ENCODE measurements at regions not wholly inside any gene's neighbourhood (a gene's known extent, or its start where the extent isn't known, plus 50 kb on each side); places are given as distances from the start of the nearest gene placed in this dataset.

- intact Hi-C loops (cut with micrococcal nuclease), result no loop called here
Measured at GRCh38 chr9:126117158-126117425, 209.5 kb upstream of the MVB12B start.

GRCh38 chr9:126117631-126118030 is 209.0 kb upstream of the MVB12B start:
- ChIA-PET RAD21 (ENCODE audit: low non-redundant PET in 1 of 2, low total read pairs in 2 of 2, uncharacterized antibody in 2 of 2, unreplicated experiment in 2 of 2) (no interaction called here), CTCF (no interaction called here), POLR2A (no interaction called here)
- Histone ChIP-seq H3K9me3 (ENCODE audit: control insufficient read depth in 1 of 2, insufficient read depth in 1 of 2, low read depth in 1 of 2, low read length in 2 of 2) (no peaks in the 10 kb centered on the region), H2AFZ (ENCODE audit: low read depth, low read length, poor library complexity, severe bottlenecking) (no peak overlapping the region), H3K36me3 (ENCODE audit: control insufficient read depth in 1 of 2, insufficient read depth in 2 of 2, low read length in 2 of 2) (no peaks in the 10 kb centered on the region), H3K9ac (ENCODE audit: low read length) (no peak overlapping the region), H3K9me2 (ENCODE audit: insufficient read depth) (no peaks in the 10 kb centered on the region), H3K4me1 (ENCODE audit: control insufficient read depth in 1 of 2, insufficient read depth in 2 of 2, low read length in 2 of 2) (no peaks in the 10 kb centered on the region), H3K27me3 (ENCODE audit: insufficient read depth, low read length) (peaks cover 64% of the 10 kb centered on the region; the same call in 1 of the 2 replicates), H3K4me3 (replicated peaks in 1 of 2; ENCODE audit: low read depth in 1 of 2, low read length in 2 of 2) (no peak overlapping the region), H3K79me2 (ENCODE audit: insufficient read depth, low read length) (no peaks in the 10 kb centered on the region), H3K4me2 (ENCODE audit: low read length) (no peak overlapping the region), H4K20me1 (ENCODE audit: insufficient read depth) (no peaks in the 10 kb centered on the region), H3K27ac (ENCODE audit: low read depth, low read length) (no peak overlapping the region)
- no peak for DNase-seq (ENCODE audit: low read depth, low spot score)
- intact Hi-C loops (cut with micrococcal nuclease), result no loop called here
- no TSS peak for BruUV-seq (replicated peaks)
- TF ChIP-seq SRF (IDR thresholded peaks at IDR 0.05; ENCODE audit: low read depth) (no peak), EZH2phosphoT487 (IDR thresholded peaks at IDR 0.05; ENCODE audit: borderline replicate concordance) (no peak), CEBPB (IDR thresholded peaks at IDR 0.05; ENCODE audit: low read depth) (no peak), EZH2 (IDR thresholded peaks at IDR 0.05) (no peak), CTCF (IDR thresholded peaks at IDR 0.05 in 2 of 3, conservative IDR thresholded peaks at IDR 0.05 in 1 of 3; ENCODE audit: borderline replicate concordance in 1 of 3, insufficient read depth in 1 of 3, low read depth in 2 of 3, low read length in 2 of 3) (no peak), EGR1 (IDR thresholded peaks at IDR 0.05; ENCODE audit: low read depth) (no peak), FOSL1 (IDR thresholded peaks at IDR 0.05; ENCODE audit: low read depth) (no peak), ZBTB33 (IDR thresholded peaks at IDR 0.05; ENCODE audit: extremely low read depth, insufficient replicate concordance, low read length) (no peak), JUND (IDR thresholded peaks at IDR 0.05) (no peak), POLR2A (IDR thresholded peaks at IDR 0.05; ENCODE audit: borderline replicate concordance, extremely low read depth, insufficient read depth, insufficient read length) (no peak), SIN3A (IDR thresholded peaks at IDR 0.05; ENCODE audit: low read depth) (no peak)
- ATAC-seq, result no peak

More at GRCh38 chr9:126117158-126117425, 209.5 kb upstream of the MVB12B start:
- Histone ChIP-seq H3K27ac (ENCODE audit: low read depth, low read length) (no peak overlapping the region), H3K9me2 (ENCODE audit: insufficient read depth) (no peaks in the 10 kb centered on the region), H3K79me2 (ENCODE audit: insufficient read depth, low read length) (no peaks in the 10 kb centered on the region), H3K27me3 (ENCODE audit: insufficient read depth, low read length) (peaks cover 62% of the 10 kb centered on the region; the same call in 1 of the 2 replicates), H3K4me2 (ENCODE audit: low read length) (no peak overlapping the region), H2AFZ (ENCODE audit: low read depth, low read length, poor library complexity, severe bottlenecking) (no peak overlapping the region), H3K4me3 (replicated peaks in 1 of 2; ENCODE audit: low read depth in 1 of 2, low read length in 2 of 2) (no peak overlapping the region), H3K4me1 (ENCODE audit: control insufficient read depth in 1 of 2, insufficient read depth in 2 of 2, low read length in 2 of 2) (no peaks in the 10 kb centered on the region), H3K36me3 (ENCODE audit: control insufficient read depth in 1 of 2, insufficient read depth in 2 of 2, low read length in 2 of 2) (no peaks in the 10 kb centered on the region), H4K20me1 (ENCODE audit: insufficient read depth) (no peaks in the 10 kb centered on the region), H3K9ac (ENCODE audit: low read length) (no peak overlapping the region), H3K9me3 (ENCODE audit: control insufficient read depth in 1 of 2, insufficient read depth in 1 of 2, low read depth in 1 of 2, low read length in 2 of 2) (no peaks in the 10 kb centered on the region)
- ChIA-PET RAD21 (ENCODE audit: low non-redundant PET in 1 of 2, low total read pairs in 2 of 2, uncharacterized antibody in 2 of 2, unreplicated experiment in 2 of 2) (no interaction called here), CTCF (no interaction called here), POLR2A (no interaction called here)
- no peak for TF ChIP-seq POLR2A (IDR thresholded peaks at IDR 0.05; ENCODE audit: borderline replicate concordance, extremely low read depth, insufficient read depth, insufficient read length)
- no peak for TF ChIP-seq MAX (IDR thresholded peaks at IDR 0.05)
- no peak for TF ChIP-seq CEBPB (IDR thresholded peaks at IDR 0.05; ENCODE audit: low read depth)
- no peak for TF ChIP-seq TCF7L2 (IDR thresholded peaks at IDR 0.05; ENCODE audit: borderline replicate concordance, extremely low read depth, insufficient read depth, insufficient read length)
- ATAC-seq (no peak), DNase-seq (ENCODE audit: low read depth, low spot score) (no peak)
- no TSS peak for BruUV-seq (replicated peaks)

Measured in HCT116 (cell line).